SK-N-SH (cell line): ENCODE measurements at regions not wholly inside any gene's neighbourhood (a gene's known extent, or its start where the extent isn't known, plus 50 kb on each side); places are given as distances from the start of the nearest gene placed in this dataset.
A peak's percentile ranks its signal among the peaks of the same experiment; 100 is the strongest.

Experiments used
- CTCF ChIA-PET: fragments of 300-600, 350-600 bp; formaldehyde crosslinking; extraction: SDS; loops from one replicate; lab custom pipeline; 2021; lab: Yijun Ruan, JAX
- POLR2A ChIA-PET: fragments of 350-600 bp; sonication (Branson Sonifier 250); formaldehyde crosslinking; extraction: SDS; loops from one replicate; lab custom pipeline; 2020; ENCODE audit warnings: antibody characterized with exemption, inconsistent platforms; lab: Yijun Ruan, JAX
- DNase-seq: peaks from one replicate; pipeline ENCODE4 v3.0.0; 2012
- H2AFZ ChIP-seq: fragments of 200-600 bp; sonication (generic); 2 replicates; pipeline ENCODE4 v1.8.1; 2016; ENCODE audit warnings: antibody characterized with exemption, mild to moderate bottlenecking, low read depth
- H3F3A ChIP-seq: fragments of 200-600 bp; sonication (generic); replicated peaks from 2 replicates; pipeline ENCODE3; 2016; ENCODE audit warnings: antibody characterized with exemption, mild to moderate bottlenecking; ENCODE audit not compliant: insufficient read depth
- H3K27ac ChIP-seq, 2 experiments: fragments of 200-500 bp in 1 of 2; fragments of 200-600 bp in 1 of 2; sonication (Bioruptor generic) in 1 of 2; sonication (generic), shearing (Covaris generic) in 1 of 2; 2 replicates each; pipeline versions ENCODE4 v1.5.1 to v1.6.1; 2014 to 2016; ENCODE audit warnings: low read depth in 2 of 2, inconsistent platforms in 1 of 2, low read length in 1 of 2, mild to moderate bottlenecking in 1 of 2, mixed read lengths in 1 of 2
- H3K27me3 ChIP-seq: fragments of 200-600 bp; sonication (generic), shearing (Covaris generic); 2 replicates; pipeline ENCODE4 v1.6.1; 2016; ENCODE audit warnings: mixed run types; ENCODE audit not compliant: insufficient read depth
- H3K36me3 ChIP-seq, 2 experiments: fragments of 200-500 bp in 1 of 2; fragments of 200-600 bp in 1 of 2; sonication (Bioruptor generic) in 1 of 2; sonication (generic) in 1 of 2; replicated peaks in 1 of 2; 2 replicates each; pipeline versions ENCODE3 to v1.5.1; 2014 to 2016; ENCODE audit warnings: low read length in 1 of 2, mild to moderate bottlenecking in 1 of 2; ENCODE audit not compliant: insufficient read depth in 2 of 2, control insufficient read depth in 1 of 2
- H3K4me1 ChIP-seq, 2 experiments: fragments of 200-500 bp in 1 of 2; fragments of 200-600 bp in 1 of 2; sonication (Bioruptor generic) in 1 of 2; sonication (generic), shearing (Covaris generic) in 1 of 2; 2 replicates each; pipeline versions ENCODE4 v1.5.1 to v1.6.1; 2014 to 2016; ENCODE audit warnings: low read depth in 1 of 2, low read length in 1 of 2, mixed run types in 1 of 2; ENCODE audit not compliant: insufficient read depth in 2 of 2, control insufficient read depth in 1 of 2
- H3K4me2 ChIP-seq: fragments of 200-600 bp; sonication (generic), shearing (Covaris generic); 2 replicates; pipeline ENCODE4 v1.6.1; 2017; ENCODE audit warnings: mixed run types
- H3K4me3 ChIP-seq, 2 experiments: fragments of 200-500 bp in 1 of 2; fragments of 200-600 bp in 1 of 2; sonication (Bioruptor generic) in 1 of 2; sonication (generic), shearing (Covaris generic) in 1 of 2; 2 replicates each; pipeline versions ENCODE4 v1.5.1 to v1.8.1; 2014 to 2016; ENCODE audit warnings: low read depth in 2 of 2, inconsistent platforms in 1 of 2, low read length in 1 of 2, mild to moderate bottlenecking in 1 of 2, mixed read lengths in 1 of 2, moderate library complexity in 1 of 2
- H3K79me2 ChIP-seq: fragments of 200-600 bp; sonication (generic); 2 replicates; pipeline ENCODE4 v1.8.1; 2017; ENCODE audit warnings: mild to moderate bottlenecking; ENCODE audit not compliant: insufficient read depth
- H3K9ac ChIP-seq: fragments of 200-600 bp; sonication (generic); 2 replicates; pipeline ENCODE4 v1.6.1; 2017; ENCODE audit warnings: mixed run types
- H3K9me2 ChIP-seq: fragments of 200-600 bp; sonication (generic); 2 replicates; pipeline ENCODE4 v1.6.1; 2017; ENCODE audit warnings: mixed run types
- H3K9me3 ChIP-seq: fragments of 200-600 bp; sonication (generic); 2 replicates; pipeline ENCODE4 v1.6.1; 2017; ENCODE audit warnings: mixed run types, mild to moderate bottlenecking, moderate library complexity
- H4K20me1 ChIP-seq: fragments of 200-600 bp; sonication (generic); 2 replicates; pipeline ENCODE4 v1.6.1; 2017; ENCODE audit warnings: mild to moderate bottlenecking, mixed run types; ENCODE audit not compliant: insufficient read depth
- CTCF ChIP-seq: fragments of 200-600 bp; sonication (generic); IDR thresholded peaks from 2 replicates; pipeline ENCODE4 v1.6.1; 2017; ENCODE audit warnings: antibody characterized with exemption, mild to moderate bottlenecking, moderate library complexity
- ELF1 ChIP-seq: IDR thresholded peaks from 2 replicates; pipeline ENCODE4 v1.4.0; 2012
- EZH2phosphoT487 ChIP-seq: fragments of 200-600 bp; sonication (generic); IDR thresholded peaks from 2 replicates; pipeline ENCODE4 v1.6.1; 2017; ENCODE audit warnings: low read depth, mixed run types, mild to moderate bottlenecking, antibody characterized with exemption, moderate library complexity, borderline replicate concordance
- FOXM1 ChIP-seq: IDR thresholded peaks from 2 replicates; pipeline ENCODE4 v1.4.0; 2012; ENCODE audit warnings: low read depth, mild to moderate bottlenecking
- GABPA ChIP-seq: IDR thresholded peaks from 2 replicates; pipeline ENCODE4 v1.4.0; 2012; ENCODE audit warnings: low read depth, mild to moderate bottlenecking
- GATA2 ChIP-seq: sonication (generic); formaldehyde crosslinking; IDR thresholded peaks from 2 replicates; pipeline ENCODE4 v1.5.0; 2020; ENCODE audit warnings: mild to moderate bottlenecking, missing genetic modification reagents
- IRF3 ChIP-seq: fragments of 150-350 bp; IDR thresholded peaks from 2 replicates; pipeline ENCODE4 v1.6.1; 2016; ENCODE audit warnings: mild to moderate bottlenecking, low read depth, low read length
- JUND ChIP-seq: IDR thresholded peaks from 2 replicates; pipeline ENCODE4 v1.4.0; 2012
- MAX ChIP-seq: IDR thresholded peaks from 2 replicates; pipeline ENCODE4 v1.4.0; 2012; ENCODE audit warnings: low read depth
- MEF2A ChIP-seq: IDR thresholded peaks from 2 replicates; pipeline ENCODE4 v1.4.0; 2012; ENCODE audit warnings: low read depth, borderline replicate concordance
- MXI1 ChIP-seq: IDR thresholded peaks from 2 replicates; pipeline ENCODE4 v1.6.1; 2012; ENCODE audit warnings: mild to moderate bottlenecking, low read depth, low read length, improper control_type of control experiment
- NFIC ChIP-seq: IDR thresholded peaks from 2 replicates; pipeline ENCODE4 v1.4.0; 2012; ENCODE audit warnings: borderline replicate concordance
- NRF1 ChIP-seq: IDR thresholded peaks from 2 replicates; pipeline ENCODE4 v1.6.1; 2012; ENCODE audit warnings: low read depth, mild to moderate bottlenecking, low read length
- POLR2AphosphoS5 ChIP-seq: IDR thresholded peaks from 2 replicates; pipeline ENCODE4 v1.6.1; 2012; ENCODE audit warnings: low read depth, low read length
- RAD21 ChIP-seq: IDR thresholded peaks from 2 replicates; pipeline ENCODE4 v1.6.1; 2012; ENCODE audit warnings: mild to moderate bottlenecking, low read length
- TAF1 ChIP-seq: IDR thresholded peaks from 2 replicates; pipeline ENCODE4 v1.6.1; 2012; ENCODE audit warnings: low read depth, mild to moderate bottlenecking, low read length, moderate library complexity, borderline replicate concordance
- TCF12 ChIP-seq: IDR thresholded peaks from 2 replicates; pipeline ENCODE4 v1.4.0; 2012
- TEAD4 ChIP-seq: IDR thresholded peaks from 2 replicates; pipeline ENCODE4 v1.4.0; 2012; ENCODE audit warnings: mild to moderate bottlenecking, borderline replicate concordance; ENCODE audit not compliant: insufficient read depth
- USF1 ChIP-seq: IDR thresholded peaks from 2 replicates; pipeline ENCODE4 v1.4.0; 2012; ENCODE audit warnings: low read depth, borderline replicate concordance
- WGBS: methylation state at CpG from one replicate; pipeline ENCODE4 v1.1.6; 2017; ENCODE audit warnings: low lambda C conversion rate; 5-methylcytosine and 5-hydroxymethylcytosine counted together

- H3K4me1 ChIP-seq: peaks cover 0 to 7% of the 10 kb centered on the region in 2 experiments; a peak in 2 of 4 replicates
- no peaks in the 10 kb centered on the region for H3K79me2 ChIP-seq
- no peak overlapping the region for H3K4me3 ChIP-seq
- TF ChIP-seq CTCF (no peak), TAF1 (no peak), GATA2 (CRISPR knock-in tag) (no peak), NFIC (no peak), MEF2A (no peak), EZH2phosphoT487 (no peak), JUND (no peak), GABPA (no peak), RAD21 (no peak), POLR2AphosphoS5 (no peak), MXI1 (no peak), ELF1 (no peak), FOXM1 (no peak), MAX (no peak), USF1 (no peak), NRF1 (no peak), TCF12 (no peak), IRF3 (no peak), TEAD4 (no peak)
- TF ChIP-seq, all 33 proteins: peak for 0
- H3K36me3 ChIP-seq: no peaks in the 10 kb centered on the region
- ChIA-PET CTCF (no interaction called here), POLR2A (no interaction called here)
- peak overlapping the region; percentile 18 to 53; a peak in 2 of 4 replicates for H3K27ac ChIP-seq
- H3K9me3 ChIP-seq: 0 out of 2 replicates have a peak, but pooled peaks cover 4% of the 10 kb centered on the region
- H3K9ac ChIP-seq: no peak overlapping the region
- no peaks in the 10 kb centered on the region for H4K20me1 ChIP-seq
- WGBS: 79% methylated on average over 1 of the region's 1 CpG
- DNase-seq: no peak
- no peaks in the 10 kb centered on the region for H3K9me2 ChIP-seq
- H3K4me2 ChIP-seq: no peak overlapping the region
- H3K27me3 ChIP-seq: no peaks in the 10 kb centered on the region
- 0 out of 2 replicates have a peak overlapping the region, but pooled peaks have one; percentile 42 for H2AFZ ChIP-seq
- H3F3A ChIP-seq: peaks cover 8% of the 10 kb centered on the region
These were observed 179.3 kb upstream of the ANKRD28 start for GRCh38 chr3:15977090-15977489.
